ENCODE measurements at regions not wholly inside any gene's neighbourhood (a gene's known extent, or its start where the extent isn't known, plus 50 kb on each side); places are given as distances from the start of the nearest gene placed in this dataset.

DNA sequence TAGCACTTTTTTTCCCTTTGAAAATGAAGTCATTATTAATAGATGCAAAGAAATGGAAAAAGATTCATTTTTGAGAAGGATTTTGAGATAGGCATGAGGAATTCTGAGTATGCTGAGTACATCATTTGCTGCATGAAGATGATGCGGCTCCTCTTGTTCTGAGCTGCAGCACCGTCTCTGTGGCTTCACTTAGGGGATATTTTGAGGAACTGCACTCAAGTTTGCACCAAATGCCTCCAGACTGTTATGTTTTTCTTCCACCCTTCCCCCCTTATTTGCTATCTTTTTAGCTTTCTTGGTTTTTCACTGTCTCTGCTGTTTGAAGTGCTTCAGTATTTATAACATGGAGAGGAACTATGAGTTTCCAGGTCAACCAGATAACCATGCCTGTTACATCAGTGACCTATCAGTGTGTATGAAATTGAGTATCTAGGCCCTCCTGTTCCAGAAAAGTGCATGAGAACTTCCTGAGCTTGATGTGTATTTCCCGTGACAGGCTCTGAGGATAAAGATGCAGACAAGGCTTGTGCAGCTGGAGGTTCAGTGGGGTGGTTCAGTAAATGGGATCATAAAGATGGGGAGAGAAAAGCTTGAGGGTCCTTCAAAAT lies 128.7 kb downstream of the PDCD6IP start:
- Histone ChIP-seq H3K27me3 (ENCODE audit: insufficient read depth, poor library complexity, severe bottlenecking) (no peaks in the 10 kb centered on the region), H3K27ac (replicated peaks) (no peak overlapping the region), H3K4me3 (replicated peaks; ENCODE audit: insufficient read depth, low read length) (no peak overlapping the region)
- TF ChIP-seq POLR2AphosphoS5 (IDR thresholded peaks at IDR 0.05; ENCODE audit: low read depth) (no peak), SPI1 (IDR thresholded peaks at IDR 0.05; ENCODE audit: borderline replicate concordance, low read depth) (peak; percentile 43; the same call in 1 of the 2 replicates)
- TF ChIP-seq, protein P1, sequence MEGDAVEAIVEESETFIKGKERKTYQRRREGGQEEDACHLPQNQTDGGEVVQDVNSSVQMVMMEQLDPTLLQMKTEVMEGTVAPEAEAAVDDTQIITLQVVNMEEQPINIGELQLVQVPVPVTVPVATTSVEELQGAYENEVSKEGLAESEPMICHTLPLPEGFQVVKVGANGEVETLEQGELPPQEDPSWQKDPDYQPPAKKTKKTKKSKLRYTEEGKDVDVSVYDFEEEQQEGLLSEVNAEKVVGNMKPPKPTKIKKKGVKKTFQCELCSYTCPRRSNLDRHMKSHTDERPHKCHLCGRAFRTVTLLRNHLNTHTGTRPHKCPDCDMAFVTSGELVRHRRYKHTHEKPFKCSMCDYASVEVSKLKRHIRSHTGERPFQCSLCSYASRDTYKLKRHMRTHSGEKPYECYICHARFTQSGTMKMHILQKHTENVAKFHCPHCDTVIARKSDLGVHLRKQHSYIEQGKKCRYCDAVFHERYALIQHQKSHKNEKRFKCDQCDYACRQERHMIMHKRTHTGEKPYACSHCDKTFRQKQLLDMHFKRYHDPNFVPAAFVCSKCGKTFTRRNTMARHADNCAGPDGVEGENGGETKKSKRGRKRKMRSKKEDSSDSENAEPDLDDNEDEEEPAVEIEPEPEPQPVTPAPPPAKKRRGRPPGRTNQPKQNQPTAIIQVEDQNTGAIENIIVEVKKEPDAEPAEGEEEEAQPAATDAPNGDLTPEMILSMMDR (IDR thresholded peaks at IDR 0.05; ENCODE audit: insufficient read depth, low read length): no peak
- DNase-seq (ENCODE audit: low read depth in 1 of 2, low spot score in 1 of 2): no peak

DNA sequence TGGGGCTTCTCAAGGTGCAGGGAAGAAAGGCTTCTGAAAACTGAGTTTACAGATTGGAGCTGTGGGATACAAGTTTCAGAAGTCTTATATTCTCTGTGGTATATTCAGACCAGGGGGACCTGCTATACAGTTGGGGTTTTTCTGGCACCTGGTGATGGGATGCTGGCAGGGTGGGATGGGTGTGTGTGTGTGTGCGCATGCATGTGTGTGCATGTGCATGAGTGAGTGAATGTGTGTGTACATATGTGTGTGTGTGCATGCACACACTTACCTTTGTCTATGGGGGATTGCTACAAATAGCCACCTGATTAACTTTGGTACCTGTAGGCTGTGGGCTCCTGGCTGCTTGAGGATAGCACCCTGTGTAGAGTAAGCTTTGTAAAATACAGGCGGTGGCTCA lies 131.4 kb downstream of the PDCD6IP start:
- TF ChIP-seq, protein P1 (IDR thresholded peaks at IDR 0.05; ENCODE audit: insufficient read depth, low read length): no peak
- TF ChIP-seq POLR2AphosphoS5 (IDR thresholded peaks at IDR 0.05; ENCODE audit: low read depth): no peak
- TF ChIP-seq SPI1 (IDR thresholded peaks at IDR 0.05; ENCODE audit: borderline replicate concordance, low read depth): no peak
- TF ChIP-seq, protein P2, sequence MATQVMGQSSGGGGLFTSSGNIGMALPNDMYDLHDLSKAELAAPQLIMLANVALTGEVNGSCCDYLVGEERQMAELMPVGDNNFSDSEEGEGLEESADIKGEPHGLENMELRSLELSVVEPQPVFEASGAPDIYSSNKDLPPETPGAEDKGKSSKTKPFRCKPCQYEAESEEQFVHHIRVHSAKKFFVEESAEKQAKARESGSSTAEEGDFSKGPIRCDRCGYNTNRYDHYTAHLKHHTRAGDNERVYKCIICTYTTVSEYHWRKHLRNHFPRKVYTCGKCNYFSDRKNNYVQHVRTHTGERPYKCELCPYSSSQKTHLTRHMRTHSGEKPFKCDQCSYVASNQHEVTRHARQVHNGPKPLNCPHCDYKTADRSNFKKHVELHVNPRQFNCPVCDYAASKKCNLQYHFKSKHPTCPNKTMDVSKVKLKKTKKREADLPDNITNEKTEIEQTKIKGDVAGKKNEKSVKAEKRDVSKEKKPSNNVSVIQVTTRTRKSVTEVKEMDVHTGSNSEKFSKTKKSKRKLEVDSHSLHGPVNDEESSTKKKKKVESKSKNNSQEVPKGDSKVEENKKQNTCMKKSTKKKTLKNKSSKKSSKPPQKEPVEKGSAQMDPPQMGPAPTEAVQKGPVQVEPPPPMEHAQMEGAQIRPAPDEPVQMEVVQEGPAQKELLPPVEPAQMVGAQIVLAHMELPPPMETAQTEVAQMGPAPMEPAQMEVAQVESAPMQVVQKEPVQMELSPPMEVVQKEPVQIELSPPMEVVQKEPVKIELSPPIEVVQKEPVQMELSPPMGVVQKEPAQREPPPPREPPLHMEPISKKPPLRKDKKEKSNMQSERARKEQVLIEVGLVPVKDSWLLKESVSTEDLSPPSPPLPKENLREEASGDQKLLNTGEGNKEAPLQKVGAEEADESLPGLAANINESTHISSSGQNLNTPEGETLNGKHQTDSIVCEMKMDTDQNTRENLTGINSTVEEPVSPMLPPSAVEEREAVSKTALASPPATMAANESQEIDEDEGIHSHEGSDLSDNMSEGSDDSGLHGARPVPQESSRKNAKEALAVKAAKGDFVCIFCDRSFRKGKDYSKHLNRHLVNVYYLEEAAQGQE (IDR thresholded peaks at IDR 0.05; ENCODE audit: insufficient replicate concordance, low read depth): no peak
- TF ChIP-seq GABPA (IDR thresholded peaks at IDR 0.05; ENCODE audit: low read depth): no peak
- no peak for DNase-seq (ENCODE audit: low read depth in 1 of 2, low spot score in 1 of 2)
- Histone ChIP-seq H3K4me3 (replicated peaks; ENCODE audit: insufficient read depth, low read length) (no peak overlapping the region), H3K27me3 (ENCODE audit: insufficient read depth, poor library complexity, severe bottlenecking) (no peaks in the 10 kb centered on the region), H3K27ac (replicated peaks) (no peak overlapping the region)

DNA sequence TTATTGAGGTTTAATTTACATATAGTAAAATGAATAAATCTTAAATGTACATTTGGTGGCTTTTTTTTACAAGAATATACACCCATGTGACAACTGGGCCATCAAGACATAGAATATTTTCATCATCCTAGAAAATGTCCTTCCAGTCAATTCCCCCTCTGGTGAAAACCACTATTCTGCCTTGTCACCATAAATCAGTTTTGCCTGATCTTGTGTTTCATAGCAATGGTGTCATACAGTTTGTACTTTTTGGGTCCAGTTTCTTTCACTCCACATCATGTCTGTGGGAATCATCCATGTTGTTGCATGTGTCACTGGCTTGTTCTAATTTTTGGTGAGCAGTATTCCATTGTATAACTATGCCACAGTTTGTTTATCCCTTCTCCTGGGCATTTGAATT lies 133.1 kb downstream of the PDCD6IP start:
- Histone ChIP-seq H3K27me3 (ENCODE audit: insufficient read depth, poor library complexity, severe bottlenecking) (no peaks in the 10 kb centered on the region), H3K4me3 (replicated peaks; ENCODE audit: insufficient read depth, low read length) (no peak overlapping the region), H3K27ac (replicated peaks) (no peak overlapping the region)
- DNase-seq (ENCODE audit: low read depth in 1 of 2, low spot score in 1 of 2): no peak
- TF ChIP-seq SPI1 (IDR thresholded peaks at IDR 0.05; ENCODE audit: borderline replicate concordance, low read depth): no peak
- TF ChIP-seq, protein P2 (IDR thresholded peaks at IDR 0.05; ENCODE audit: insufficient replicate concordance, low read depth): no peak
- no peak for TF ChIP-seq GABPA (IDR thresholded peaks at IDR 0.05; ENCODE audit: low read depth)
- TF ChIP-seq POLR2AphosphoS5 (IDR thresholded peaks at IDR 0.05; ENCODE audit: low read depth): no peak

DNA sequence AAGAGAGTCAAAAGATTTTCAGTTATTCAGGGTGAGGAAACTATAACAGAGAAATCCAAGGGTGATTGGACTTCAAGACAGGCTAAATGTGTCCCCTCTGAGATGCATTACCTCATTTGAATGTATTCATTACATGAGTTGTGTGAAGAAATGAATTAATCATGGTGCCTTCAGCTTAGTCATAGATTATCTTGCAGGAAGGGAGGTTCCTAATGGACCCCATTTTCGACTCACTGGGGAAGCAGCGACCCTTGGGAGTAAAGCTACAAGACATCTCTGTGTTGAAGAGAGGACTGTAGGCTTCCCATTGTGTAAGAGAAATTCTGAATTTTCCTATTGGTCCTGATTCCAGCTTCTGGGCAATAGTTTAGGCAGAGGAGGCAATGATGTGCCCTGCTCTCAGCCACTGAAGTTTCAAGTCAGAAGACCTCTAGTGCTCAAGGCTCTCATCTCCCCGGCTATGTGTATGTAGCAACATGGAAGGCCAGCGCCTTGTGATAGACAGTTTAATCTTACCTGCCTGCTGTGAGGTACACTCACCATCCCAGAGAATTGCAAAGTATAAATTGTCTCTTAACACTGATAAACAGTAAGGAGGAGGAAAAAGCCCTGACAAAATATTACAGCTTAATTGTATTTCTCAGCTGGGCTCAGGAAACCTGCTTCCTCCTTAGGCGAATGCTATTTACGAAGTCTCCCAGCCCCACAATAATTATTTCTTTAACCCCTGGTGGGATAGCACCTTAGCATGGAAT lies 133.8 kb downstream of the PDCD6IP start:
- DNase-seq (ENCODE audit: low read depth in 1 of 2, low spot score in 1 of 2): no peak
- Histone ChIP-seq H3K27me3 (ENCODE audit: insufficient read depth, poor library complexity, severe bottlenecking) (no peaks in the 10 kb centered on the region), H3K4me3 (replicated peaks; ENCODE audit: insufficient read depth, low read length) (no peak overlapping the region), H3K27ac (replicated peaks) (no peak overlapping the region)
- no peak for TF ChIP-seq POLR2AphosphoS5 (IDR thresholded peaks at IDR 0.05; ENCODE audit: low read depth)
- TF ChIP-seq, protein P2 (IDR thresholded peaks at IDR 0.05; ENCODE audit: insufficient replicate concordance, low read depth): no peak
- no peak for TF ChIP-seq SPI1 (IDR thresholded peaks at IDR 0.05; ENCODE audit: borderline replicate concordance, low read depth)

Measured in HL-60 (cell line).